GM04504 (cell line): ENCODE measurements at regions not wholly inside any gene's neighbourhood (a gene's known extent, or its start where the extent isn't known, plus 50 kb on each side); places are given as distances from the start of the nearest gene placed in this dataset.

Experiments used
- DNase-seq: peaks from one replicate; pipeline ENCODE4 v3.0.0-alpha.2; 2012; ENCODE audit warnings: low read depth

- no peak for DNase-seq
These were observed 370.5 kb upstream of the RSPO3 start for GRCh38 chr6:126747728-126748540.

- DNase-seq = no peak
These were observed 364.9 kb upstream of the RSPO3 start for GRCh38 chr6:126753606-126754005.

GRCh38 chr6:126761854-126762253, 356.6 kb upstream of the RSPO3 start:
- DNase-seq = no peak

DNA sequence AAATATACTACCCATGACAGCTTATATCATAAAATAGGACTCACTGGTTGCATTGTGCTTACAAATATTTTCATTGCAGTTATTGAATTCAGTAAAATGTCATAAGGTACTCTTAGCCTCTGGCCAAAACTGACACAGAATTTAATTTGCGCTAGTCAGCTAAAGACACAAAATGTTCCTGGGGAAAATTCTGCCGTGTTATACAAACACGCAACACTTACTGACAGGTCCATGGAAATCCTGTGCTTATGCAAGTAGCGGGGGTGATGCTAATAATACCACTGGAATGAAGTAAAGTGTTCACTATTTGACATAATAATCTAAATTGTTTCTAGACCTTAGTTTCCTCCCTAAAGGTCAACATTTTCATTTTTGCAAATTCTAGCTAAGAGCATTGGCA, 354.4 kb upstream of the RSPO3 start:
- no peak for DNase-seq

- DNase-seq = no peak
These were observed 353.8 kb upstream of the RSPO3 start for GRCh38 chr6:126764671-126765070.

- no peak for DNase-seq
These were observed 351.7 kb upstream of the RSPO3 start for GRCh38 chr6:126766820-126767219.

DNA sequence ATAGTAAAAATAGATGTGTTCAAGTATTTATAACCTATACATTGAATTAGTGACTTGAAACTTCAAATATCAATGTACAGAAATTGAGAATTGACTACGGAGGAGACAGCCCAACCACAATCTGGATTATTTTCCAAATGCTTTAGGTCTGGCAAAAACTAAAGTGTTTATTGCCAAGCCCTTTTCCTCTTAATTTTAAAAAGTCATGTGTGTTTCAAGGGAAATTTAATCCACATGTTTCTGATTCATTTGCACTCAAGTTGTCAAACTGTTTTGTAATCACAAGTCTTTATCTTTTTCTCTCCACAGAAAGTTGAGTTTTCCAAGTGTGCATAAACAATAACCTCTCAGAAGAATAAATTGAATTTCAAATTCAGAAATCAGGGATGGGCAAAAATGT, 350.8 kb upstream of the RSPO3 start:
- no peak for DNase-seq

GRCh38 chr6:126770176-126770575, 348.3 kb upstream of the RSPO3 start:
- DNase-seq = no peak

DNA sequence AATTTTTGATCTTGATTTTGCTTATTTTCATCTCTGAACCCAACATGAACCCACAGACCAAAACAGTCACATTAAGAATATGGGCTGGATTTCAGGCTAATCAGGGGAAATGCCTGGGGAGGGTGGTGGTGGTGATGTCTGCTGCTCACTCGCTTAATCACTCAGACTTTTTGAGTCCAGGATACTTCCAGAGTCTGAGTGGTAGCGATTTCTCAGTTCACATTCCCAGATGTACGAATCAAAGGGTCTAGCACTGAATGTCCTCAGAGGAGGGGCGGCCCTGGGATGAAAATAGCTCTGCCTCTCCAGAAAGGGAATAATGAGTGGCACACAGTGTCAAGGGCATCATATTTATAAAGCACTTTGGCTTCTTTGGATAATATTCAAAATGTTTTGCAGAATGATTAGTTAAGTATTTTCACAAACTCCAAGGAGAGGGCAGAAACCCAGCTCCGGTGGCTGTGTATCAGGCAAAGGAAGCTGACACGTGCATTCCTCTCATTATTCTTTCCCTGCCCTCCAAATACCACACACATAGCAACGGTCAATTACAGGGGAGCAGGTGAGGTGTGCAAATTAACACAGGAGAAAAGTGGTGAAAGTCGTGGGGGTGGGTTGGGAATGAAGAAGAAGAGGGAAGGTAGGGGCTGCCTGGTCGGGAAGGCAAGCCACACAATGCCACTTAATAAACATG, 345.2 kb upstream of the RSPO3 start:
- no peak for DNase-seq

DNA sequence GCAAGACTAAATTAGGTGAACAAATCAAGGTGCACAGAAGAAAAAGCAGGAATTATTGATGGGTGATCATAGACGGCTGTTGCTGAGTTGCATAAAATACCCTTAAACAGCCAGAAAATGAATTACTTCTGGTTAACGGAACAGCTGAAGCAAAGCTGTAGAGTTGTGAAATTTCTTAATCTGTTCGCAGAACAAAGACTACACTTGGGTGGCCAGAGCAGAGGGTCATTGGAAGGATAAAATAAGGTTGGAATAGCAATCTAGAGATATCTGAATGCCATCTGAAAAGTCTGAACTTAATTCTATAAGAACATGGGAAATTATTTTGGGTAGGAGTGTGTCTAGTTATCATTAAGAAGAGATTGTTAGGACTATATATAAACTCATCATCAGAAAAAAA, 339.1 kb upstream of the RSPO3 start:
- no peak for DNase-seq

GRCh38 chr6:126781582-126781981, 336.9 kb upstream of the RSPO3 start:
- DNase-seq = no peak

- DNase-seq = no peak
These were observed 334.2 kb upstream of the RSPO3 start for GRCh38 chr6:126784161-126784790.

GRCh38 chr6:126786262-126786661, 332.2 kb upstream of the RSPO3 start:
- DNase-seq = no peak

- no peak for DNase-seq
These were observed 330.8 kb upstream of the RSPO3 start for GRCh38 chr6:126787635-126788034.

DNA sequence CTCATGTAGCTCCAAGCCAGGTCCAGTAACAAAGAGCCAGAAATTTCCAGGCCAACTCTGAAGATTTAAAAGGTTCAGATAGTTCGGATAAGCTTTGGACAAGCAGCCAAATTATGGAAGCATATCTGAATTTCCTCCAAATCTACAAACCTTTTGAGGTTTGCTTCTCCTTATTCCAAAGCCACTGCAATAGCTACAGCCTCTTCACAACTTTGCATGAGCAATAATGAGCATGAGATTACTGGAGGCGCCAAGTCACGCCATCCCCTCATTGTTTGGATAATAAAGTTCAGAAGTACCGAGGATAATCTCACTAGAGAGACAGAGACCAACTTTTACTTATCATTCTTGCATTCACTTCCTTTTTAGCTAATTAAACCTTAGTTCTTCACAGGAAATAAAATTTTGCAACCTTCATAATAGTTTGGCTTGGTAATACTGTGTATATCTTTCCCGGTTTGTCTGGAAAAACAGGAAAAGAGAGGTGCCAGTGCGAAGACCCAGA, 329.6 kb upstream of the RSPO3 start:
- DNase-seq = no peak

GRCh38 chr6:126792340-126793085, 326.0 kb upstream of the RSPO3 start:
- DNase-seq = no peak

DNA sequence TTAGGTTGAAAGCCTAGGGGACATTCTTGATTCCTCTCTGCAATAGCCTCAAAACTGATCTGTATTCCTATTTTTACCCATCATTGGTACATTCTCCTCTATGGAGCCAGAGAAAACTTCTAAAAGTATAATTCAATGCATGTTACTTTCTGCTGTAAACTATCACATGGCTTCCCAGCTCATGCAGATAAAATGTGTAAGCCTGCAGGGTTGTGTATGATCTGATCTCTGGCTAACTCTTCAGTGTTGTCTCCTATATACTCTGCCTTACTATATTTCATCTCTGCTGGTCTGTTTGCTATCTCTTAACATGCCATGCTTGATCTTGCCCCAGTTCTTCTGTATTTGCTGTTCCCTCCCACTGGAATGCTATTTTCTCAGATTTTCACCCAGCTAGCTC, 323.3 kb upstream of the RSPO3 start:
- DNase-seq = no peak

DNA sequence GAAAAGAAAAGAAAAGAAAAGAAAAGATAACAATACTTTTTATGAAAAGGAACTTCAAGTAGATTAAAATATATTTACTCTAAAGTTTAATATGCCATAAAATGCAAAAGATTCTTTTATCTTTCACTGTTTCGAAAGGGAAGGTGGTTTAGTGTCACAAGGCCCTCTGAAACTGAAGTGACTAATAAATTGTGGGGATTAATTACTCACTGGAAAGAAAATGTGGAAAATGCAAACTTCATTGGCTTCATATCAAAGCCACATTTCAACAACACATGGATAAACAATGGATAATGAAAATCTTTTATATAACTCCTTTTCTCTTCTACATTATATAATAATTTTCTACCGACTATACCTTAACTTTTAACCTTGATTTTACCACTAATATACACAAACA, 320.5 kb upstream of the RSPO3 start:
- no peak for DNase-seq

- DNase-seq = no peak
These were observed 314.7 kb upstream of the RSPO3 start for GRCh38 chr6:126803769-126804168.

- no peak for DNase-seq
These were observed 314.0 kb upstream of the RSPO3 start for GRCh38 chr6:126804332-126805064.

GRCh38 chr6:126805861-126806260, 312.6 kb upstream of the RSPO3 start:
- DNase-seq = no peak

- DNase-seq = no peak
These were observed 310.6 kb upstream of the RSPO3 start for GRCh38 chr6:126807876-126808275.
